ENCODE measurements at regions not wholly inside any gene's neighbourhood (a gene's known extent, or its start where the extent isn't known, plus 50 kb on each side); places are given as distances from the start of the nearest gene placed in this dataset.

DNA sequence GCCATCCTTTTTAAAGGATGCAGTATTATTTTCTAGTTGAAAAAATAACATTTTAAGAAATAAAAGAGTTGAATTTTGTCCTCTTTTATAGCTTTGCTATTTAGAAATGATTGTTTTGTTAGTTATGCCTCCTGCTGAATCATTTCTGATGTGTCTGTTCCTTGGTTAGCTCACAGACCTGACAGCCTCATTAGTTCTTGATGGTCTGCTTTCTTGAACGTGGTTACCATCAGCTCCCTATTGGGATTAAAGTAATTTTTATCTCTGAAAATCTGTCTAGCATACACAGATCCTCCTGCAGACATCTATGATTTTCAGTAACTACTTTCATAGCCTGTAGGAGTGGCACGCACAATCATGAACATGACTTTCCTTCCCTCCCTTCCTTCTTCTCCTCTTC is 447.6 kb upstream of the B3GALT2 start:
- intact Hi-C loops (cut with DNase I) = no loop called here

DNA sequence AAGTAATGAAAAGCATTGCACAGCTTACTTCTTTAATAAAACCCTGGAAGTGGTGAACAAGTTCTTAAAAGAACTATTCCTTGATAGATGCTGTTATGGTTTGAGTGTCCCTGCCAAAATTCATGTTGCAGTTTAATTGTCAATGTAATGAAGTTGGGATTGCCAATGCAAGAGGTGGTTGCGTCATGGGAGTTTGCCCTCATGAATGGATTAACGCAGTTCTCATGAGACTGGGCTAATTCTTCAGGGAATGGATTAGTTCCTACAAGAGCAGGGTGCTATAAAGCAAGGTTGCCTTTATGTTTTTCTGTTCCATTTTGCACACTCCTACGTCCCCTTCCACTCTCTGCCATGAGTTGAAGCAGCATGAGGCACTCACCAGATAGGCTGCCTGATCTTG is 446.7 kb upstream of the B3GALT2 start:
- Histone ChIP-seq H3K9me3 (ENCODE audit: control insufficient read depth, low read length) (no peaks in the 10 kb centered on the region), H3K27ac (ENCODE audit: low read length) (no peak overlapping the region), H3K27me3 (ENCODE audit: control insufficient read depth, insufficient read depth) (no peaks in the 10 kb centered on the region), H3K4me1 (ENCODE audit: control insufficient read depth, insufficient read depth, low read length) (peaks cover 1% of the 10 kb centered on the region), H3K4me3 (ENCODE audit: low read length) (no peak overlapping the region)
- 90% methylated on average over 3 of the region's 3 CpGs for WGBS
- intact Hi-C loops (cut with DNase I) = no loop called here
- ATAC-seq (no peak), DNase-seq (no peak)

More for the DNA sequence above, 447.6 kb upstream of the B3GALT2 start:
- H3K9me3 ChIP-seq (ENCODE audit: control insufficient read depth, low read length) = no peaks in the 10 kb centered on the region
- peaks cover 1% of the 10 kb centered on the region for H3K4me1 ChIP-seq (ENCODE audit: control insufficient read depth, insufficient read depth, low read length)
- no peaks in the 10 kb centered on the region for H3K27me3 ChIP-seq (ENCODE audit: control insufficient read depth, insufficient read depth)
- no peak overlapping the region for H3K4me3 ChIP-seq (ENCODE audit: low read length)
- ATAC-seq = no peak
- 55% methylated on average over 2 of the region's 2 CpGs for WGBS
- DNase-seq = no peak
- H3K27ac ChIP-seq (ENCODE audit: low read length) = no peak overlapping the region

DNA sequence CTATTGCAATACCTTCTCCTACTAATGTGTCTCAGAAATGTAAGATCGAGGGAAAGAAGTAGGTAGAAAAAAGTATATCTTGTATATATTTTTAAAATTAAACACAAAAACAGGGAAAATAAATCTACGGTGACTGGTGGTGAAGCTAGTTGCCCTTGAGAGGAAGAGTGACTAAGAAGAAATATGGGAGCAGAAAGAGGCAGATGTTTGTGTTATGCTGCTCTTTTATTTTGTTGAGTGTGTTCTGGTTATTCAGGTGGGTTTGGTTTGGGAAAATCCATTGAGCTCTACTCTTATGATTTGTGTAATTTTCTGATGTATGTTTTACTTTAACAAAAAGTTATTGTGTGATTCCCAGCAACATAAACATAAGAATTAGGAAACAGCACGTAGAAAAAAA is 444.9 kb upstream of the B3GALT2 start:
- no peak overlapping the region for H3K4me3 ChIP-seq (ENCODE audit: low read length)
- no peaks in the 10 kb centered on the region for H3K27me3 ChIP-seq (ENCODE audit: control insufficient read depth, insufficient read depth)
- intact Hi-C loops (cut with DNase I) = no loop called here
- no peak overlapping the region for H3K27ac ChIP-seq (ENCODE audit: low read length)
- 85% methylated on average over 3 of the region's 3 CpGs for WGBS
- DNase-seq = no peak
- ATAC-seq = no peak
- H3K4me1 ChIP-seq (ENCODE audit: control insufficient read depth, insufficient read depth, low read length) = peaks cover 1% of the 10 kb centered on the region
- no peaks in the 10 kb centered on the region for H3K9me3 ChIP-seq (ENCODE audit: control insufficient read depth, low read length)

DNA sequence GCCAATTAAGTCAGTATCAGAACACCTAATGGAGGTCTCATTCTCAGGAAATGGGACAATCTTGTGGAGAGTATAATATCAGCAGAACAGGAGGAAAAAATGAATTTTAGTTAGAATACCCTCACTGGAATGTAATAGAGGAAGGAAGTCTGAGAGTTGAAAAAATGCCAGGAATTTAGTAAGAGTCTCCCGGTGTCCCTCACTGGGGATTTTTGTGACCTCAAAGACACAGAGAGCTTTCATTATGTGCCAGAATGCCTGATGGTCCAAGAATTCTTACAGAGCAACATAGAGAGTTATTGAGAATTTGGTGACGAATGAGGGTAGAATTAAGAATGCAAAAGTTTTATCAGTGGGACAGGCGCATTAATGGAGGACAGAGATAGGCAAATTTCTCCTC is 443.5 kb upstream of the B3GALT2 start:
- intact Hi-C loops (cut with DNase I) = no loop called here
- no peaks in the 10 kb centered on the region for H3K4me1 ChIP-seq (ENCODE audit: control insufficient read depth, insufficient read depth, low read length)
- no peak overlapping the region for H3K4me3 ChIP-seq (ENCODE audit: low read length)
- no peak overlapping the region for H3K27ac ChIP-seq (ENCODE audit: low read length)
- ATAC-seq (no peak), DNase-seq (no peak)
- H3K9me3 ChIP-seq (ENCODE audit: control insufficient read depth, low read length) = no peaks in the 10 kb centered on the region
- 36% methylated on average over 3 of the region's 3 CpGs for WGBS
- H3K27me3 ChIP-seq (ENCODE audit: control insufficient read depth, insufficient read depth) = no peaks in the 10 kb centered on the region

DNA sequence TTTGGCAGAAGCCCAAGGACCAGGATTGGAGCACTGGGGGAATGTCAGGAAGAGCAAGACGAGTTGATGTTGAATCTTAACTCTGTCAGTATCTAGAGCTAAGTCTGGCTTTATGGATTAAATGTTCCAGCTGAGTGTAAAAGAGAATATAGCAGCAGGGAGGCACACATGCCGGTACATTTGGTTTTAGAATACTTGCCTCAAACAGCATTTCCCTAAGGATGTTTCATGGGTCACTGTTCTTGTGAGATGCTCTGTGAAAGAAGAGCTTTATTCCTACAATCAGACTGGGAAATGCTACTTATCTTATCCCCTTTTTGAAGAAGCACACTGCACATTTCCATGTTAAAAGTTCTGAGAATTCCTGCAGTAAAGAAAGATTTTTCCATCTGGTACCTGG is 440.3 kb upstream of the B3GALT2 start:
- WGBS = 52% methylated on average over 2 of the region's 2 CpGs
- no peak for ATAC-seq

DNA sequence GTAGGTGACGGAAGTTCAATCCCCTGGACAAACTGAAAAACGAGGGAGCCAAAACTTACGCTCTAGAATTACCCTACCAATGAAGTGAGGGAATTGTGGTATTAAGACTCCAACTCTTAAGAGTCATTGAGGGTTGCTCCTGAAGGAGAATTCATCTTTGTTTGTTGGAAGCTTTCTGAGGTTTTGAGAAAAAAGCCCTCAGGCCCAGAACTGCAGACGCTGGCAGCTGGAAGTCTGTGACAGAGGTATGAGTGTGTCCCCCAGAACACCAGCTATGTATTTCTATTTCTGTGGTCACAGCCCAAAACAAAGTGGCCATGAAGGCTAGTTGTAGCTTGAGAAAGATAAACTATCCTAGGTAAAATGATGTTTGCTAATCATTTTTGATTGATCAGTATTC is 438.8 kb upstream of the B3GALT2 start:
- WGBS = 78% methylated on average over 4 of the region's 4 CpGs
- intact Hi-C loops (cut with DNase I) = no loop called here
- Histone ChIP-seq H3K27me3 (ENCODE audit: control insufficient read depth, insufficient read depth) (no peaks in the 10 kb centered on the region), H3K9me3 (ENCODE audit: control insufficient read depth, low read length) (no peaks in the 10 kb centered on the region), H3K4me3 (ENCODE audit: low read length) (no peak overlapping the region), H3K27ac (ENCODE audit: low read length) (no peak overlapping the region), H3K4me1 (ENCODE audit: control insufficient read depth, insufficient read depth, low read length) (no peaks in the 10 kb centered on the region)
- DNase-seq = no peak
- ATAC-seq = no peak

More for the DNA sequence above, 440.3 kb upstream of the B3GALT2 start:
- H3K4me1 ChIP-seq (ENCODE audit: control insufficient read depth, insufficient read depth, low read length) = no peaks in the 10 kb centered on the region
- intact Hi-C loops (cut with DNase I) = no loop called here
- H3K9me3 ChIP-seq (ENCODE audit: control insufficient read depth, low read length) = no peaks in the 10 kb centered on the region
- H3K27ac ChIP-seq (ENCODE audit: low read length) = no peak overlapping the region
- no peak for DNase-seq
- no peak overlapping the region for H3K4me3 ChIP-seq (ENCODE audit: low read length)
- no peaks in the 10 kb centered on the region for H3K27me3 ChIP-seq (ENCODE audit: control insufficient read depth, insufficient read depth)

DNA sequence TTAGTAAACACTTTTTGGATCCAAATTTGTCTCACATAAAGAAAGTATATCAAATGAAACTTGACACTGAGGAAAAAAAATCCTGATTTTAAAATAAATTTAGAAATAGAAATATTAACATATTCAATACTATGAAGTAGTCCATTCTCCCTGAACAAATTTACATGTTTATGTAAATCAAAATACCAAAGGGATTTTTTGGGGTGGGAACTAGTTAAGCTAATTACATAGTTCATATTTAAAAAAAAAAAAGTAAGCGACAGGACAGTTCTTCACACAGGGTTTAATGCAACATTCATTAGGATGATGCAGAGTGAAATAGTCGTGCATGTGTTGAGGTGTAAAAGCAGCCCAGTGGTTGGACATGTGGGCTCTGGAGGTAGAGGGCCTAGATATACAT is 433.5 kb upstream of the B3GALT2 start:
- H3K9me3 ChIP-seq (ENCODE audit: control insufficient read depth, low read length) = no peaks in the 10 kb centered on the region
- H3K4me3 ChIP-seq (ENCODE audit: low read length) = no peak overlapping the region
- ATAC-seq (no peak), DNase-seq (no peak)
- H3K4me1 ChIP-seq (ENCODE audit: control insufficient read depth, insufficient read depth, low read length) = no peaks in the 10 kb centered on the region
- no peaks in the 10 kb centered on the region for H3K27me3 ChIP-seq (ENCODE audit: control insufficient read depth, insufficient read depth)
- intact Hi-C loops (cut with DNase I) = no loop called here
- no peak overlapping the region for H3K27ac ChIP-seq (ENCODE audit: low read length)
- 97% methylated on average over 2 of the region's 2 CpGs for WGBS

DNA sequence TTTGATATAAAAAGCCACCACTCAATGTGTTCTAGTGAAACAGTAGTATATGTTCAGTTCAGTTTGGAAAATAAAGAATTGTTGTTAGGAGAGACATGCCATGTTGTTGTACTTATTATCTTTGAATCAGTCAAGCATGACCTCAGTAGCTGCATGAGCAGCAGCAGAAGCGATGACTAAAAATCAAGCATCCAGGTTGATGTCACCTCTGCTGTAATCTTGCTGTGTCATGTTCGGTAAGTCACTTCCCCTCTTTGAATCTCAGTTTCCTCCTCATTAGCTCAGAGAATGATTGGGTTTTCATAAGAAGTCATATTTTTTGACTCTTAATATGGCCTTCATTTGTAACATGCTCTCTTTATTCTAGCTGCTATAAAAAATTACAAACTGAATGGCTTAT is 428.4 kb upstream of the B3GALT2 start:
- ATAC-seq (no peak), DNase-seq (no peak)
- 75% methylated on average over 2 of the region's 2 CpGs for WGBS
- no peak overlapping the region for H3K27ac ChIP-seq (ENCODE audit: low read length)
- intact Hi-C loops (cut with DNase I) = no loop called here
- H3K27me3 ChIP-seq (ENCODE audit: control insufficient read depth, insufficient read depth) = no peaks in the 10 kb centered on the region
- no peaks in the 10 kb centered on the region for H3K9me3 ChIP-seq (ENCODE audit: control insufficient read depth, low read length)
- H3K4me1 ChIP-seq (ENCODE audit: control insufficient read depth, insufficient read depth, low read length) = peaks cover 1% of the 10 kb centered on the region
- H3K4me3 ChIP-seq (ENCODE audit: low read length) = no peak overlapping the region

DNA sequence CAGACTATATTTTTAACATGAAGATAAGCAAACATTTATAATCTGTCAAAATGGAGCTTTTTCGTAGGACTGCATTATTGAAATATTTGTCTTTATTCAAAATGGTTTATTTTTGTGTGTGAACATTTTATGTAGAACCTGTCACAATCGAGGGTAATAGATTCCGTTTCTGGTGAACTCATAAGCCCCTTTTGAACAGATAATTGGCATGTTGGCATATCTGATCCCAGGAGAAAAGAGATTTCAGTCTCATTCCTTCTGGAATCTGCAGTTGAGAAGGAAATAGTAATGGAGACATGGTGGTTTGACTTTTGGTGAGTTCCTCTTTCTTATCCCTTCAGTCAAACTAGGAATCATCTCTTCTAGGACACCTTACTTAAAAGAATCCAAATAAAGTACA is 427.9 kb upstream of the B3GALT2 start:
- intact Hi-C loops (cut with DNase I) = no loop called here
- no peak for DNase-seq
- no peak for ATAC-seq
- Histone ChIP-seq H3K4me3 (ENCODE audit: low read length) (no peak overlapping the region), H3K4me1 (ENCODE audit: control insufficient read depth, insufficient read depth, low read length) (peaks cover 1% of the 10 kb centered on the region), H3K27ac (ENCODE audit: low read length) (no peak overlapping the region), H3K9me3 (ENCODE audit: control insufficient read depth, low read length) (no peaks in the 10 kb centered on the region), H3K27me3 (ENCODE audit: control insufficient read depth, insufficient read depth) (no peaks in the 10 kb centered on the region)
- 84% methylated on average over 3 of the region's 3 CpGs for WGBS

DNA sequence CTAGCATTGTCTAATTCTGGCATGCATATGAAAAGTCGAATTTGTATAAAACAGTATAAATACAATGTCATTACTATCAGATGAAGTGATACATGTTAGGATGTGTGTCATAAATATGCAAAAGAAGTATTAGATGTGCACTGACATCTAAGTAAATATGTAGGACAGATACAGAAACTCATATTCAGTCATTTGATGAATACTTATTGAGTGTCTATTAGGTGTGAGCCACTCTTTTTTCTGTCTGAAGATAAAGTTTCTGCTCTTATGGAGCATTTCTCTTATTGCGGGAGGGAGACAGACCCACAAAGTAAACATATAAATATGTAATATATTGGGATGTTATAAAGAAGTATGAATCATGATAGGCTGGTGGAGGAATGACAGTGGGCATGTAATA is 426.6 kb upstream of the B3GALT2 start:
- intact Hi-C loops (cut with DNase I) = no loop called here
- DNase-seq (no peak), ATAC-seq (no peak)
- H3K27ac ChIP-seq (ENCODE audit: low read length) = no peak overlapping the region
- H3K4me1 ChIP-seq (ENCODE audit: control insufficient read depth, insufficient read depth, low read length) = peaks cover 1% of the 10 kb centered on the region
- 77% methylated on average over 2 of the region's 2 CpGs for WGBS
- H3K27me3 ChIP-seq (ENCODE audit: control insufficient read depth, insufficient read depth) = no peaks in the 10 kb centered on the region
- no peaks in the 10 kb centered on the region for H3K9me3 ChIP-seq (ENCODE audit: control insufficient read depth, low read length)
- H3K4me3 ChIP-seq (ENCODE audit: low read length) = no peak overlapping the region

DNA sequence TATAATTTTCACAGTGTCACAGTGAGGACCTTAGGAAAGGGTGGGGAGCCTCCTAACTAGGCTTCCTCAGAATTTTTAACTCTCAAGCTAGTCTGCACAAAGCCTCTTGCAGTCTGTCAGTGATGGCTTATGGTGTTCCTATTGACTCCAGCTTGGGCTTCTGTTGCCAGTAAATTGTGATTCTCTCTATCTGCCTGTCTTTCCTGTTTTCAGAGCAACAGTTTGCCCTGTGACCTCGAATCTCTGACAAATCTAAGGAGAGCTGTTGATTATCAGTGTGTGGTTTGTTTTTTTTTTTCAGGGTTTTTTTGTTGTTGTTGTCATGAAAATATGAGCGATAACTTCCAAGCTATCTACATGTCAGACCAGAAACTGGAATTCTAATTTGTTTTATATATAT is 423.2 kb upstream of the B3GALT2 start:
- no peak for DNase-seq
- intact Hi-C loops (cut with DNase I) = no loop called here
- H3K9me3 ChIP-seq (ENCODE audit: control insufficient read depth, low read length) = no peaks in the 10 kb centered on the region
- no peak overlapping the region for H3K4me3 ChIP-seq (ENCODE audit: low read length)
- H3K27ac ChIP-seq (ENCODE audit: low read length) = no peak overlapping the region
- no peaks in the 10 kb centered on the region for H3K4me1 ChIP-seq (ENCODE audit: control insufficient read depth, insufficient read depth, low read length)
- 68% methylated on average over 2 of the region's 2 CpGs for WGBS
- no peaks in the 10 kb centered on the region for H3K27me3 ChIP-seq (ENCODE audit: control insufficient read depth, insufficient read depth)
- ATAC-seq = no peak

DNA sequence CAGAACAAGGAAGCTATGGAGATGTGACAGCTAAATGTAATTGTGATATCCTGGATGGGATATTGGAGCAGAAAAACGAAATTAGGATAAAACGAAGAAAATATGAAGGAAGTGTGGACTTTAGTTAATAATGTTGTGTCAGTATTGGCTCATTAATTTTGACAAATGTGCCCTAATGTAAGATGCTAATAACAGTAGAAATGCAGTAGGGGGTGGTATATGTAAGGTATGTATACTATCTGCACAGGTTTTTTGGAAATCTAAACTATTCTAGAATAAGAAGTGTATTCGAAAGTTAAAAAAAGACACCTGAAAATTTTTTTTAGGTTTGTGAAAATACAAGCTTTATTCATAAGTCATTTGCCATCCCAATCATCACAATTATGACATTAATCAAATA is 421.4 kb upstream of the B3GALT2 start:
- intact Hi-C loops (cut with DNase I) = no loop called here
- DNase-seq (no peak), ATAC-seq (no peak)
- 89% methylated on average over 3 of the region's 3 CpGs for WGBS
- Histone ChIP-seq H3K4me3 (ENCODE audit: low read length) (no peak overlapping the region), H3K27me3 (ENCODE audit: control insufficient read depth, insufficient read depth) (no peaks in the 10 kb centered on the region), H3K27ac (ENCODE audit: low read length) (no peak overlapping the region), H3K4me1 (ENCODE audit: control insufficient read depth, insufficient read depth, low read length) (no peaks in the 10 kb centered on the region), H3K9me3 (ENCODE audit: control insufficient read depth, low read length) (no peaks in the 10 kb centered on the region)
